T-helper 1 cell (primary cell): ENCODE measurements at regions not wholly inside any gene's neighbourhood (a gene's known extent, or its start where the extent isn't known, plus 50 kb on each side); places are given as distances from the start of the nearest gene placed in this dataset.

Source experiments
- DNase-seq, 5 donors: peaks; one replicate each; pipeline ENCODE4 v3.0.0-alpha.2; 2012 to 2020

- DNase-seq: no peak
Measured at GRCh38 chr4:144580430-144580829, 65.5 kb upstream of the HHIP start.

DNA sequence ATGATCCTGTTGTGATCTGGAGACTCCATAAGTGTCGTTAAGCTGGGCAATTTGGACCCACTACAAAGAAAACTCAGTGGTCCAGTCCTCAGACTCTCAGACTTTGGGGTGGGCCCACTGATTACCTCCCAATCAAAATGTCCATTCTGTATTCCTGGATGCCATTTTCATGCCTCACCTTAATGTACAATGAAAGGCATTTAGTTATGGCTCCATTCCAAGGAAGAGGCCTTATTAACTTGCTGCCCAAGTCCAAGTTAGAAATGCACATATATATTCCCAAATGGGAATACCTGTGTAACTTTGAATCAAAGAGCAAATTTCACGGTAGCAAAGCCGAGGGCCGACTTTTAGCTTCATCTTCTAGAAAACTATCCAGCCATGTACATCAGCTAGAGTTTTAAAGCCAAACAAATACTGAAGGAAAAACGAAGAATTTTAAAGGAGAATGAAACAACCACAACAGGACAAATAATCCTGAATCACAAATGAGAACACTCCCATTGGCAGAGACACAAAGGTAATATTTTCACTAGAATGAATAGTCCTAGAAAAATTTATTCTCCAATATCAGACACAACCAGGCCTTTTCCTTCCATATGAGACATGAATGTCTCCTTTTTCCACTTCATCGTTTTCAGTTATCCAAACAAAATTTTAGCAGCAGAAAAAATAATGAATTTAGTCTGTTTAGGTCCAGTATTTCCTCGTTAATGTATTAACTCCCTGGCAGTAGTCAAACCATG lies 63.7 kb upstream of the HHIP start:
- DNase-seq: no peak

DNA sequence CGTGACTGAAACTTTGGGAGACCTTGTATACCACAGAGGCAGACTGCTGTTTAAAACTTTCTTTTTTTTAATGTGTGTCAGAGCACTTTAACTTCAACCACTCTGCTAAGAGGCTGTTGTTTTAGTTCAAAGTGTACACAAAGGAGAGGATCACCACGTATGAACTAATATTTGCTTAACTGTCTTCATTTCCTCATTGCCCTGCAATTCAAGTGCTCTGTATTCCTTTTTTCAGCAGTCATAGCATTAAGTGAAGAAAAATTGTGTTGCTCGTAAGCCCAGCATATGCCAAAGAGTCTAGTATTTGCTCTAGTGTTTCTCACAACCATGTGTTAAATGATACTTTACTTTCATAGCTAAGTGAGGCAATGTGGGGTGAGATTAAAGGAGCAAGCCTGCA lies 63.0 kb upstream of the HHIP start:
- DNase-seq: no peak

DNA sequence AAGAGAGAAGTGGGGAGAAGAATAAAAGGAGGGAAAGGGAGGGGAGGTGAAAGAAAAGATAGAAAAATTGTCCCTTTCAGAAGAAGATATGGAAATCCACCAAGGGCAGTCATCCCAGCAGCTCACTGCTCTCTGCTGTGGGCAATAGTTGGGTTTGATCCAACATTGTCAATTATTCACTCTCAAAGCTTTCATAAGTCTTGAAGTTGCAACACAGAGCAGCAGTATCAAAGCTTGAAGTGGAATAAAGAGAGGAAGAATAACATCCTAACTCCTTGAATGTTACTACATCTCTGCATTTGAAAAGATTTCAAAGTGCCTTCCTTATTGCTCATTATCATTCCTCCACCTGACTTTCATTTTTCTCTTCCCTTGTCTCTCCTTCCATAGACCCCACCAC lies 62.3 kb upstream of the HHIP start:
- DNase-seq: no peak

DNA sequence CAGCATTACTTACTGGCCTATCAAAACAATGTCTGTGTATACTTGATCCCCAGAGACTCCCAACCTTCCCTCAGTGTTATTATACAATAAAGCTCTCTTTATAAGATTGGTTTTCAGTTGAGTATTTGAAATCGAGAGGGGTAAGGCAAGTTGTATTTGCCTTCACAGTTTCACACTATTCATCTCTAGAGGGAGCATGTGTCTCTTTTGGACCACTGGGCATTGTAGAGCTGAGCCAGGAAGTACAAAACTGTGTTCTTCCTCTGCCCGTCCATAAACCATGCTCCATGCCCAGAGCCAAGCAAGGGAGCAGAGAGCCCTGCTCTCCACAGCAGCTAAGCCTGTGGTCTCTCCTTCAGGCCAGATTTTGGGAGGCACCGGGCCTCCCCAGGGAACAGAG lies 61.5 kb upstream of the HHIP start:
- DNase-seq: no peak

GRCh38 chr4:144589512-144589911 lies 56.4 kb upstream of the HHIP start:
- DNase-seq: no peak

DNA sequence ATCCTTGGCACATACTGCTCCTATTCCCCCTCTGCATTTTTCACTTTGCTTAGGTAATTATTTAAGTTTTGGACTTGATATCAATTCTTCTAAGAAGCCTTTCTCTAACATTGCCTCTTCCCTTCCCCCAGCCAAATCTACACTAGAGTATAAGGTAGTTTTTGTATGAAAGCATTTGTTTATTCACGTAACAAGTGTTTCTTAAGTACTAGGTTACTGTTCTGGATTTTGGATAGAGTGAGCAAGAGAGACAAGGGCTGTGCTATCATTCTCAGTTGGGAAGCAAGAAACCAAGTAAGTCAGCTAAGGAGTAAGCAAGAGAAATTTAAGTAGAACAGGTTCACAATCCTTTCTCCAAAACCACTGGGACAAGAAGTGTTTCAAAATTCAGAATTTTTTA lies 55.9 kb upstream of the HHIP start:
- no peak for DNase-seq

DNA sequence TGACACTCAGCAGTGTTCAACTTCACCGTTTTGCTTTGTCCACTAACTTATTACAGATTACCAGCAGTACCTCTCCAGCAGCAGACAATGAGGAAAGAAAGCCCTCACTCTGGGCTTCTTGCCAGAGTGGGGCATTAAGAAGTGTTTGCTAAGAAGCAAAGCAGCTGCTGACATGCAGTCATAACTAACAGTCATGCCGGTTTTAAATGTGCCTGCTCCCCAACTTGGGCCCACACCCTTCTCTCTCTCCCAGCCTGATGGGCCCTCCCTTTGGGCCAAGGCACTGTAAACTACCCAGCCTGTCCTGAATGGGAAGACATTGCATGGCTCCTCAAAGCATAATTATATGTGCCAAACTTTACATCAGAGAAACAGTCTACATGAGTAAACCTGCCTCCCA lies 54.6 kb upstream of the HHIP start:
- no peak for DNase-seq

DNA sequence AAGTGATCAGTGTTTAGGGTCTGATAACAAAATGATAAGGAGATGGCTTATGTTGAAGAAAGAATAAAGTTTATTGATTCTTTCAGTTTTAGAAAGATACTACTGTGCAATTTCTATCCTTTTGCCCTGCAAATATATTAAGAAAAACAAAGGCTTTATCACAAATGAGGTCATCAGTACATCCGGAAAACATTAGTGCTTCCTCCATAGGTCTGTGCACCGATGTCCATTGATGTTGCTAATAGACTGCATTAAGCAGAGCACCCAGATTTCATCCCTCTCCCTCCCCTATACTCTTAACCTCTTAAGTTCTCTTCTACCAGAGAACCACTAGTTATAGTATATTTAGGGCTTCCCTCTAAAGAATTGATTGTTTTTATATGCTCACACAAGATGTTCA lies 53.7 kb upstream of the HHIP start:
- no peak for DNase-seq

DNA sequence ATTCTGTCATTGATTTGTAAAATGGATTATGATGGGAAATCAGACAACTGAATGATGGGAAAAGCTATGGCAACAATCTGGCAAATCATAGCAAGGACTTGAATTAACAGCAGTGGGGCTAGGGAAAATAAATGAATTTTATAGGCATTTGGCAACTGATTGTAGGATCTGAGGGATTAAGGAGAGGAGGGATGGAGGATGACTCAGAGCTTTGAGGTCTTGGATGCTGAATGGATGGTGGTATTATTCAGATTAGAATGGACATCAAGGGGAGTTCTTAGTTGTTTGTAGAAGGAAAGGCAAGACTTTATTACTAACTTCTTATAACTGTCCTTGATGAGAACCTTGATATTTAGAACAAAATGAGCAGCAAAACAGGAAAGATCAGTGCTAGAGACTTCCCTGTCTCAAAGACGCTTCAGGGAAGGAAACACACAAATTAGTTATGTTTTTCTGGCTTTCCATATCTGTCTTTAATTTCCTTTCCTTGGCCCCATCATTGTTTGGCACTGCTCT lies 51.4 kb upstream of the HHIP start:
- DNase-seq: no peak

- DNase-seq: no peak
Measured at GRCh38 chr4:144595681-144596080, 50.3 kb upstream of the HHIP start.
